Loucy (cell line): ENCODE measurements at regions not wholly inside any gene's neighbourhood (a gene's known extent, or its start where the extent isn't known, plus 50 kb on each side); places are given as distances from the start of the nearest gene placed in this dataset.
"Not testable (repeated sequence)": the region's sequence is repeated elsewhere in the genome, so short reads cannot be mapped to it uniquely, and the experiment has no call there.

Experiments
- H2AFZ ChIP-seq: fragments of 200-600 bp; sonication (generic); 2 replicates; pipeline ENCODE4 v1.6.0; 2016; ENCODE audit warnings: antibody characterized with exemption, mild to moderate bottlenecking, low read length, moderate library complexity
- H3F3A ChIP-seq: fragments of 200-600 bp; 2 replicates; pipeline ENCODE4 v1.6.0; 2016; ENCODE audit warnings: antibody characterized with exemption, low read depth, mild to moderate bottlenecking
- H3K27me3 ChIP-seq: fragments of 200-600 bp; sonication (generic); 2 replicates; pipeline ENCODE4 v1.6.1; 2014; ENCODE audit warnings: low read length, mild to moderate bottlenecking; ENCODE audit not compliant: insufficient read depth, poor library complexity, severe bottlenecking
- H3K36me3 ChIP-seq: fragments of 200-600 bp; sonication (generic); 2 replicates; pipeline ENCODE4 v1.6.1; 2016; ENCODE audit warnings: low read length; ENCODE audit not compliant: insufficient read depth
- H3K4me1 ChIP-seq: fragments of 200-600 bp; sonication (generic); 2 replicates; pipeline ENCODE4 v1.5.1; 2014; ENCODE audit warnings: low read length, mild to moderate bottlenecking; ENCODE audit not compliant: insufficient read depth, poor library complexity, severe bottlenecking
- H3K4me2 ChIP-seq: fragments of 200-600 bp; sonication (generic); 2 replicates; pipeline ENCODE4 v1.6.0; 2014; ENCODE audit warnings: antibody characterized with exemption, low read length, low read depth, mild to moderate bottlenecking; ENCODE audit not compliant: poor library complexity, severe bottlenecking
- H3K4me3 ChIP-seq: fragments of 200-600 bp; sonication (generic); 2 replicates; pipeline ENCODE4 v1.5.1; 2014; ENCODE audit warnings: low read length, mild to moderate bottlenecking, mixed read lengths; ENCODE audit not compliant: poor library complexity, severe bottlenecking
- H3K79me2 ChIP-seq: fragments of 200-600 bp; sonication (generic); 2 replicates; pipeline ENCODE4 v1.6.1; 2014; ENCODE audit warnings: low read length; ENCODE audit not compliant: insufficient read depth
- H3K9ac ChIP-seq: fragments of 200-600 bp; sonication (generic); 2 replicates; pipeline ENCODE4 v1.6.0; 2014; ENCODE audit warnings: mild to moderate bottlenecking, low read depth, low read length, moderate library complexity; ENCODE audit not compliant: poor library complexity, severe bottlenecking
- H3K9me2 ChIP-seq: fragments of 200-600 bp; sonication (generic); replicated peaks from 2 replicates; pipeline ENCODE4 v1.6.1; 2016; ENCODE audit warnings: low read depth, low read length, mixed read lengths
- H3K9me3 ChIP-seq: fragments of 200-600 bp; sonication (generic); 2 replicates; pipeline ENCODE4 v1.6.1; 2014; ENCODE audit warnings: mild to moderate bottlenecking, antibody characterized with exemption, low read length, low read depth; ENCODE audit not compliant: insufficient read depth
- H4K20me1 ChIP-seq: fragments of 200-600 bp; sonication (generic); 2 replicates; pipeline ENCODE4 v1.6.0; 2014; ENCODE audit warnings: antibody characterized with exemption, low read length, mild to moderate bottlenecking; ENCODE audit not compliant: insufficient read depth, poor library complexity, severe bottlenecking
- CTCF ChIP-seq: fragments of 200-600 bp; sonication (generic); conservative IDR thresholded peaks from 2 replicates; pipeline ENCODE4 v1.5.1; 2014; ENCODE audit warnings: mild to moderate bottlenecking, antibody characterized with exemption, low read length
- EZH2phosphoT487 ChIP-seq: fragments of 200-600 bp; IDR thresholded peaks from 2 replicates; pipeline ENCODE4 v1.6.1; 2018; ENCODE audit warnings: antibody characterized with exemption, mild to moderate bottlenecking, moderate library complexity, borderline replicate concordance

GRCh38 chr18:70693246-70693645, 404.4 kb downstream of the SOCS6 start:
- H3K4me1 ChIP-seq = peaks cover 9% of the 10 kb centered on the region
- no peaks in the 10 kb centered on the region for H3K79me2 ChIP-seq
- no peaks in the 10 kb centered on the region for H3K27me3 ChIP-seq
- no peaks in the 10 kb centered on the region for H4K20me1 ChIP-seq
- no peaks in the 10 kb centered on the region for H3K9me2 ChIP-seq
- no peak overlapping the region for H3K4me3 ChIP-seq
- H3K4me2 ChIP-seq = no peak overlapping the region
- H3K9me3 ChIP-seq = peaks cover 6% of the 10 kb centered on the region; the same call in 1 of the 2 replicates
- H3K9ac ChIP-seq = no peak overlapping the region
- TF ChIP-seq EZH2phosphoT487 (no peak), CTCF (no peak)
- H3F3A ChIP-seq = no peaks in the 10 kb centered on the region
- peak overlapping the region; percentile 64; the same call in 1 of the 2 replicates for H2AFZ ChIP-seq
- no peaks in the 10 kb centered on the region for H3K36me3 ChIP-seq

- not testable (repeated sequence) for H3K36me3 ChIP-seq, H3K4me2 ChIP-seq, H3K9me3 ChIP-seq, H3K79me2 ChIP-seq, H3K4me3 ChIP-seq, H2AFZ ChIP-seq, H3K9me2 ChIP-seq, H3K27me3 ChIP-seq, H3K9ac ChIP-seq, H4K20me1 ChIP-seq, H3F3A ChIP-seq
- H3K4me1 ChIP-seq = peaks cover 19% of the 10 kb centered on the region
These were observed 400.9 kb downstream of the SOCS6 start for GRCh38 chr18:70689765-70690164.

GRCh38 chr18:70688286-70688685, 399.4 kb downstream of the SOCS6 start:
- no peaks in the 10 kb centered on the region for H3F3A ChIP-seq
- peaks cover 19% of the 10 kb centered on the region for H3K4me1 ChIP-seq
- TF ChIP-seq EZH2phosphoT487 (no peak), CTCF (no peak)
- H2AFZ ChIP-seq = peak overlapping the region; percentile 84
- H3K79me2 ChIP-seq = no peaks in the 10 kb centered on the region
- no peak overlapping the region for H3K4me3 ChIP-seq
- no peaks in the 10 kb centered on the region for H3K36me3 ChIP-seq
- H3K9me3 ChIP-seq = no peaks in the 10 kb centered on the region
- no peaks in the 10 kb centered on the region for H4K20me1 ChIP-seq
- peak overlapping the region; percentile 37 for H3K4me2 ChIP-seq
- H3K9ac ChIP-seq = peak overlapping the region; percentile 37
- no peaks in the 10 kb centered on the region for H3K27me3 ChIP-seq
- no peaks in the 10 kb centered on the region for H3K9me2 ChIP-seq

GRCh38 chr18:70684821-70685220, 396.0 kb downstream of the SOCS6 start:
- TF ChIP-seq EZH2phosphoT487 (no peak), CTCF (no peak)
- no peak overlapping the region for H3K4me2 ChIP-seq
- H3K79me2 ChIP-seq = no peaks in the 10 kb centered on the region

More at GRCh38 chr18:70684821-70685220, 396.0 kb downstream of the SOCS6 start:
- Histone ChIP-seq H3K9me3 (no peaks in the 10 kb centered on the region), H3F3A (no peaks in the 10 kb centered on the region), H3K9ac (no peak overlapping the region), H3K27me3 (no peaks in the 10 kb centered on the region), H2AFZ (no peak overlapping the region), H4K20me1 (no peaks in the 10 kb centered on the region), H3K9me2 (no peaks in the 10 kb centered on the region), H3K4me1 (peaks cover 13% of the 10 kb centered on the region), H3K4me3 (no peak overlapping the region), H3K36me3 (no peaks in the 10 kb centered on the region)
